Liver (tissue), 8 donors: ENCODE measurements at regions not wholly inside any gene's neighbourhood (a gene's known extent, or its start where the extent isn't known, plus 50 kb on each side); places are given as distances from the start of the nearest gene placed in this dataset.

Source experiments
- DNase-seq: peaks from one replicate; pipeline ENCODE4 v3.0.0-alpha.2; 2017; ENCODE audit warnings: low spot score
- H3K27ac ChIP-seq, 2 donors: one replicate each; pipeline ENCODE4 v1.7.0; 2013; ENCODE audit warnings: inconsistent platforms in 2 of 2, low read length in 2 of 2, control low read depth in 1 of 2, low read depth in 1 of 2, mild to moderate bottlenecking in 1 of 2
- H3K27me3 ChIP-seq, 4 donors: one replicate each; pipeline versions ENCODE4 v1.6.1 to v1.7.0; 2013; ENCODE audit warnings: low read length in 3 of 4, inconsistent platforms in 1 of 4, mild to moderate bottlenecking in 1 of 4, moderate library complexity in 1 of 4; ENCODE audit not compliant: control insufficient read depth in 4 of 4, insufficient read depth in 4 of 4
- H3K36me3 ChIP-seq, 4 donors: one replicate each; pipeline versions ENCODE4 v1.6.1 to v1.7.0; 2013; ENCODE audit warnings: low read length in 3 of 4, mild to moderate bottlenecking in 3 of 4, low read depth in 1 of 4, moderate library complexity in 1 of 4; ENCODE audit not compliant: control insufficient read depth in 4 of 4, insufficient read depth in 3 of 4
- H3K4me1 ChIP-seq, 4 donors: one replicate each; pipeline versions ENCODE4 v1.6.1 to v1.7.0; 2013; ENCODE audit warnings: low read length in 3 of 4, mild to moderate bottlenecking in 3 of 4, moderate library complexity in 1 of 4; ENCODE audit not compliant: control insufficient read depth in 4 of 4, insufficient read depth in 4 of 4
- H3K4me3 ChIP-seq, 3 donors: one replicate each; pipeline versions ENCODE4 v1.6.1 to v1.7.0; 2013; ENCODE audit warnings: low read length in 3 of 3, control low read depth in 1 of 3, low read depth in 1 of 3, mild to moderate bottlenecking in 1 of 3
- H3K9ac ChIP-seq, 2 donors: one replicate each; pipeline ENCODE4 v1.7.0; 2013; ENCODE audit warnings: low read length in 2 of 2, mild to moderate bottlenecking in 2 of 2, moderate library complexity in 2 of 2, control low read depth in 1 of 2, low read depth in 1 of 2
- H3K9me3 ChIP-seq, 4 donors: one replicate each; pipeline versions ENCODE4 v1.6.1 to v1.7.0; 2013; ENCODE audit warnings: low read length in 3 of 4; ENCODE audit not compliant: control insufficient read depth in 4 of 4
- ATF3 ChIP-seq: IDR thresholded peaks from 2 replicates; pipeline ENCODE4 v1.6.1; 2016; ENCODE audit warnings: antibody characterized with exemption
- EGR1 ChIP-seq, 2 donors: IDR thresholded peaks; 2 replicates each; pipeline ENCODE4 v1.6.1; 2016 to 2018; ENCODE audit warnings: antibody characterized with exemption in 2 of 2, low read depth in 2 of 2
- FOXA1 ChIP-seq: IDR thresholded peaks from 2 replicates; pipeline ENCODE4 v1.6.1; 2016; ENCODE audit warnings: antibody characterized with exemption
- FOXA2 ChIP-seq: IDR thresholded peaks from 2 replicates; pipeline ENCODE4 v1.6.1; 2016; ENCODE audit warnings: antibody characterized with exemption
- HNF4A ChIP-seq, 2 donors: conservative IDR thresholded peaks; 2 replicates each; pipeline ENCODE4 v1.6.1; 2016; ENCODE audit warnings: antibody characterized with exemption in 2 of 2, mild to moderate bottlenecking in 2 of 2
- HNF4G ChIP-seq: IDR thresholded peaks from 2 replicates; pipeline ENCODE4 v1.6.1; 2016; ENCODE audit warnings: antibody characterized with exemption
- JUND ChIP-seq, 2 donors: IDR thresholded peaks; 2 replicates each; pipeline ENCODE4 v1.6.1; 2016; ENCODE audit warnings: antibody characterized with exemption in 2 of 2
- RAD21 ChIP-seq, 2 donors: IDR thresholded peaks; 2 replicates each; pipeline ENCODE4 v1.6.1; 2016; ENCODE audit warnings: antibody characterized with exemption in 2 of 2, mild to moderate bottlenecking in 2 of 2
- REST ChIP-seq: IDR thresholded peaks from 2 replicates; pipeline ENCODE4 v1.6.1; 2016; ENCODE audit warnings: antibody characterized with exemption, mild to moderate bottlenecking
- RXRA ChIP-seq, 2 donors: IDR thresholded peaks; 2 replicates each; pipeline ENCODE4 v1.6.1; 2017 to 2018; ENCODE audit warnings: antibody characterized with exemption in 2 of 2, mild to moderate bottlenecking in 1 of 2
- SP1 ChIP-seq: IDR thresholded peaks from 2 replicates; pipeline ENCODE4 v1.6.1; 2018; ENCODE audit warnings: antibody characterized with exemption, mild to moderate bottlenecking
- TAF1 ChIP-seq: conservative IDR thresholded peaks from 2 replicates; pipeline ENCODE4 v1.6.1; 2016; ENCODE audit warnings: antibody characterized with exemption, mild to moderate bottlenecking
- YY1 ChIP-seq: IDR thresholded peaks from 2 replicates; pipeline ENCODE4 v1.6.1; 2016; ENCODE audit warnings: antibody characterized with exemption, mild to moderate bottlenecking
- WGBS: extraction: QIAGEN DNeasy Blood & Tissue Kit; methylation state at CpG from one replicate; pipeline ENCODE4 v1.1.7; 2013; 5-methylcytosine and 5-hydroxymethylcytosine counted together
- TF ChIP-seq, protein P1 (sequence below): fragments of 150-350 bp; IDR thresholded peaks from 2 replicates; pipeline ENCODE4 v1.5.1; 2017; ENCODE audit warnings: improper control_type of control experiment, low read depth, low read length; ENCODE audit not compliant: missing input control
- TF ChIP-seq, protein P2 (sequence below): IDR thresholded peaks from 2 replicates; pipeline ENCODE4 v1.6.1; 2016; ENCODE audit warnings: antibody characterized with exemption
- donor health status: healthy.
- donor health status: healthy.
- donor health status: healthy.
- donor health status: healthy.
- donor health status: healthy.

GRCh38 chrX:149213264-149213663 lies 291.8 kb downstream of the IDS start:
- Histone ChIP-seq H3K27me3 (no peaks in the 10 kb centered on the region), H3K4me1 (no peaks in the 10 kb centered on the region), H3K4me3 (no peak overlapping the region), H3K27ac (no peak overlapping the region), H3K9me3 (no peaks in the 10 kb centered on the region), H3K36me3 (no peaks in the 10 kb centered on the region), H3K9ac (no peak overlapping the region)
- DNase-seq, result no peak
- TF ChIP-seq, protein P1, sequence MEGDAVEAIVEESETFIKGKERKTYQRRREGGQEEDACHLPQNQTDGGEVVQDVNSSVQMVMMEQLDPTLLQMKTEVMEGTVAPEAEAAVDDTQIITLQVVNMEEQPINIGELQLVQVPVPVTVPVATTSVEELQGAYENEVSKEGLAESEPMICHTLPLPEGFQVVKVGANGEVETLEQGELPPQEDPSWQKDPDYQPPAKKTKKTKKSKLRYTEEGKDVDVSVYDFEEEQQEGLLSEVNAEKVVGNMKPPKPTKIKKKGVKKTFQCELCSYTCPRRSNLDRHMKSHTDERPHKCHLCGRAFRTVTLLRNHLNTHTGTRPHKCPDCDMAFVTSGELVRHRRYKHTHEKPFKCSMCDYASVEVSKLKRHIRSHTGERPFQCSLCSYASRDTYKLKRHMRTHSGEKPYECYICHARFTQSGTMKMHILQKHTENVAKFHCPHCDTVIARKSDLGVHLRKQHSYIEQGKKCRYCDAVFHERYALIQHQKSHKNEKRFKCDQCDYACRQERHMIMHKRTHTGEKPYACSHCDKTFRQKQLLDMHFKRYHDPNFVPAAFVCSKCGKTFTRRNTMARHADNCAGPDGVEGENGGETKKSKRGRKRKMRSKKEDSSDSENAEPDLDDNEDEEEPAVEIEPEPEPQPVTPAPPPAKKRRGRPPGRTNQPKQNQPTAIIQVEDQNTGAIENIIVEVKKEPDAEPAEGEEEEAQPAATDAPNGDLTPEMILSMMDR, result no peak
- TF ChIP-seq HNF4A (conservative IDR thresholded peaks at IDR 0.05), result no peak
- TF ChIP-seq REST, result no peak
- no peak for TF ChIP-seq FOXA1
- TF ChIP-seq YY1, result no peak
- no peak for TF ChIP-seq EGR1 (IDR thresholded peaks at IDR 0.05; ENCODE audit: low read depth in 2 of 2)
- no peak for TF ChIP-seq ATF3
- no peak for TF ChIP-seq JUND (IDR thresholded peaks at IDR 0.05)
- TF ChIP-seq FOXA2, result no peak
- no peak for TF ChIP-seq HNF4G
- no peak for TF ChIP-seq RXRA (IDR thresholded peaks at IDR 0.05)
- TF ChIP-seq RAD21 (IDR thresholded peaks at IDR 0.05), result no peak
- no peak for TF ChIP-seq SP1
- no peak for TF ChIP-seq TAF1
- 83% methylated on average over 1 of the region's 1 CpG for WGBS

GRCh38 chrX:149208307-149208706 lies 296.8 kb downstream of the IDS start:
- H3K27me3 ChIP-seq, result peaks cover 0 to 4% (median 0%) of the 10 kb centered on the region in 4 donors
- no peaks in the 10 kb centered on the region for H3K4me1 ChIP-seq
- H3K36me3 ChIP-seq, result no peaks in the 10 kb centered on the region
- H3K4me3 ChIP-seq, result no peak overlapping the region
- 68% methylated on average over 3 of the region's 3 CpGs for WGBS
- no peaks in the 10 kb centered on the region for H3K9me3 ChIP-seq
- TF ChIP-seq, protein P2, sequence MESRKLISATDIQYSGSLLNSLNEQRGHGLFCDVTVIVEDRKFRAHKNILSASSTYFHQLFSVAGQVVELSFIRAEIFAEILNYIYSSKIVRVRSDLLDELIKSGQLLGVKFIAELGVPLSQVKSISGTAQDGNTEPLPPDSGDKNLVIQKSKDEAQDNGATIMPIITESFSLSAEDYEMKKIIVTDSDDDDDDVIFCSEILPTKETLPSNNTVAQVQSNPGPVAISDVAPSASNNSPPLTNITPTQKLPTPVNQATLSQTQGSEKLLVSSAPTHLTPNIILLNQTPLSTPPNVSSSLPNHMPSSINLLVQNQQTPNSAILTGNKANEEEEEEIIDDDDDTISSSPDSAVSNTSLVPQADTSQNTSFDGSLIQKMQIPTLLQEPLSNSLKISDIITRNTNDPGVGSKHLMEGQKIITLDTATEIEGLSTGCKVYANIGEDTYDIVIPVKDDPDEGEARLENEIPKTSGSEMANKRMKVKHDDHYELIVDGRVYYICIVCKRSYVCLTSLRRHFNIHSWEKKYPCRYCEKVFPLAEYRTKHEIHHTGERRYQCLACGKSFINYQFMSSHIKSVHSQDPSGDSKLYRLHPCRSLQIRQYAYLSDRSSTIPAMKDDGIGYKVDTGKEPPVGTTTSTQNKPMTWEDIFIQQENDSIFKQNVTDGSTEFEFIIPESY, result no peak
- TF ChIP-seq YY1 (no peak), RAD21 (IDR thresholded peaks at IDR 0.05) (no peak), TAF1 (no peak), RXRA (IDR thresholded peaks at IDR 0.05) (no peak), SP1 (no peak), HNF4G (no peak), ATF3 (no peak), JUND (IDR thresholded peaks at IDR 0.05) (no peak), REST (no peak), FOXA2 (no peak)
- no peak overlapping the region for H3K9ac ChIP-seq
- H3K27ac ChIP-seq, result no peak overlapping the region
- no peak for DNase-seq
